GM12892 (cell line): ENCODE measurements at regions not wholly inside any gene's neighbourhood (a gene's known extent, or its start where the extent isn't known, plus 50 kb on each side); places are given as distances from the start of the nearest gene placed in this dataset.

Source experiments
- POLR2A ChIP-seq: IDR thresholded peaks from 2 replicates; pipeline ENCODE4 v1.6.1; 2011; ENCODE audit warnings: low read depth, low read length, control low read depth
- POLR2AphosphoS5 ChIP-seq: IDR thresholded peaks from 2 replicates; pipeline ENCODE4 v1.6.1; 2011; ENCODE audit warnings: low read depth, low read length, control low read depth
- TAF1 ChIP-seq: IDR thresholded peaks from 2 replicates; pipeline ENCODE4 v1.6.1; 2011; ENCODE audit warnings: low read depth, mild to moderate bottlenecking, control low read depth, low read length, borderline replicate concordance

DNA sequence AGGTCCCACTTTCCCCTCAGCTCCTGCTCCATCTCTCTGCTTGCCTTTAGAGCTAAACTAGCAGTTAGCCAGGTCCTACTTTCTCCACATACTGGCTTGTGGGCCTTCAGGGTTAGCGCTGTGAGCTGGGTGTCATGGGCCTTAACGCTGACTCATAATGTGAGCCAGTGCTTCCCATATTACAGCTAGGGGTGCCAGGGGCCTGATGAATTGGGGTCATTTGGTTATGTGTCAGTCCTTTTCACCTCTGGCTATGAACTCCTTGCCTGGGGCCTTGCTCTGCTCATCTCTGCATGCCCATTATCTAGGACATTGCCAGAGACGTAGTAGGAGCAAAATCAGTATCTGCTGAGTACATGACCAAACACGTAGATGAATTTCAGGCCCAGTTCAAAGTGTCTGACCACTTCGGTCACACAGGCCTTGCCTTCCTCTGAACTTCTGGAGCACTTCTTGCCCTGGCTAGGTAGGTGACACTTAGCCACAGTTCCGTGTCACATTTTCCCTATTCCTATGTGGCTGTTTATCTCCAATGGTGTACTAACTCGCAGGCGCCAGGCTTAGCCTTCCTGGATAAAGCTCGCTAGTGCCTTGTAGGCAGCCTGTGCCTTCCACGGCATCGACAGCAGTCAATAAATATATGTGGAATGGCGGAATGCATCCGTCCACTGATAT lies 103.2 kb upstream of the SIX3 start:
- TF ChIP-seq POLR2A (no peak), POLR2AphosphoS5 (no peak), TAF1 (no peak)
